GM19023 (cell line): ENCODE measurements at regions not wholly inside any gene's neighbourhood (a gene's known extent, or its start where the extent isn't known, plus 50 kb on each side); places are given as distances from the start of the nearest gene placed in this dataset.
"Not testable (repeated sequence)": the region's sequence is repeated elsewhere in the genome, so short reads cannot be mapped to it uniquely, and the experiment has no call there.

Experiments
- ATAC-seq: cut with Tn5 transposase; IDR thresholded peaks from one replicate; pipeline ENCODE4 v1.9.1; 2021; ENCODE audit warnings: mild to moderate bottlenecking, moderate library complexity; ENCODE audit not compliant: unreplicated experiment

DNA sequence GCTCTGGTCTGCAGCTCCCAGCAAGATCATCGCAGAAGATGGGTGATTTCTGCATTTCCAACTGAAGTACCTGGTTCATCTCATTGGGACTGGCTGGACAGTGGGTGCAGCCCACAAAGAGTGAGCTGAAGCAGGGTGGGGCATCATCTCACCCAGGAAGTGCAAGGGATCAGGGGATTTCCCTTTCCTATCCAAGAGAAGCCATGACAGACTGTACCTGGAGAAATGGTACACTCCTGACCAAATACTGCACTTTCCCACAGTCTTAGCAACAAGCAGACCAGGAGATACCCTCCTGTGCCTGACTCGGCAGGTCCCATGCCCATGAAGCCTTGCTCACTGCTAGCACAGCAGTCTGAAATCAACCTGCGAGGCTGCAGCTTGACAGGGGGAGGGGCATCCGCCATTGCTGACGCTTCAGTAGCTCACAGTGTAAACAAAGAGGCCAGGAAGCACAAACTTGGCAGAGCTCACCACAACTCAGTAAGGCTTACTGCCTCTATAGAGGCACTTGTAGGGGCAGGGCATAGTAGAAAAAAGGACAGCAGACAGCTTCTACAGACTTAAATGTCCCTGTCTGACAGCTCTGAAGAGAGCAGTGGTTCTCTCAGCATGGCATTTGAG is 60.5 kb downstream of the AREG start:
- ATAC-seq = not testable (repeated sequence)

GRCh38 chr4:74509363-74509762 is 64.4 kb downstream of the AREG start:
- not testable (repeated sequence) for ATAC-seq

DNA sequence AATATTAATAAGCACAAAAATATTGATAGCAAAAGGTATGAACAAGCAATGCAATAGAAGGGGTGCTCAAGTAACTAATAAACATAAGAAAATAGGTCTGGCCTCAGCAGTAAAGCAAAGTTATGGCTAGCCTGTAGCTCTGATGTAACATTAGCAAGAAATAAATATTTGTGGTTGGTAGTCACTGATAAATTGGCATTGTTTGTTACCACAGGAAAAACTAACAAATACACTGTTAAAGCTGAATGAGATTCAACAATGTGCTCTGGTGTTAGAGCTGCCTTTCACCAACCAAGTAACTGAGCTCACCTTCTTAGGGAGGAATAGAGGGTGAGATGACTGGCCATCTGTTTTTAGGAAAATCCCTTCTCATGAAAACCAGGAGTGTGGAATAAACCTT is 71.4 kb downstream of the AREG start:
- ATAC-seq = no peak

DNA sequence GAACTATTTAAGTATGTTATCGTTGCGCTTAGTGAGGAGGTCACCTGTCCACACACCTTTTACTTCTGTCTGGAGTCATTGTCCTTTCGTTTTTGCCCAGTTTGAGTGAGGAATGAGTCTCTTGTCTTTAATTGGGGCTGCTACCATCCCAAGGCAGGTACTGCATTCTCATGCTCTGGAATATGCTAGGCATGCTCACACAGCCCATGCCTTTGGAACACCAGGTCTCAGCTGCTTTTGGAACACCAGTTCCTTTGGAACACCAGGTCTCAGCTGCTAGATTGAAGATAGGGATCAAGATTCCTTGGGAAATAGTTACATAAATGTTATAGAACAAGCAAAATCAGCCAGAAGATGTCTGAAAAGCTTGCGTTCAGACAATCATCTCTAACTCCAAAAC is 73.1 kb downstream of the AREG start:
- ATAC-seq = no peak

DNA sequence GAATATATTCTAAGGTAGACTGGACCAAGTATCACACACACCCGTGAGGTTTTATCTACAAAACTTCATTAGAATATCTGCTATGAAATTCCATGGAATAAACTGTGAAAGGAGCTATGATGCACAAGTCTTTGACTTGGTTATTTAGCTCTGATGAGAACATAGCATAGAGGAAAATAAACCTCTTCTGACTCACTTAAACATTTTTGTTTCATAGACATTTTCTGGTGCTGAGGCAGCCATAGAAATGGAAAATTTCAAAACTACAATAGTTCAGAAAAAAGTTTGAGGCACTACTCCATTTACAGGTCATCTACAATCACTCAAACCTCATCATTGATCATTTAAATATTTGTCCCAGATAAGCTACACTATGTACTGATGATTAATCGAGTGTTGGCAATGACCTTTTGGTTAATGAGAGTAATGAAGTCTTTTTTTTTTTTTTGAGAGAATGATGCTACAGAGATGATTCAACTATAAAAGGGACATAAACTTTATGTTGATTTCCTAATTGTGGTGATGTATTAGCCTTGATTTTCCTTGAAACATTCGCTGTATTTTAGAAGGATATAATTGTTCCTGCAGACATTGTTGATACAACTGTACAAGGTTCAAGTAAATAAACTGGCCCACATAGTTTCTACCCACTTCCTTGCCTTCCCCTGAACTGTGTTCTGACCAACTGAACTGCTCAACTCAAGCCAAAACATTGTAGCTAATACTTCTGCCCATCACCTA is 77.5 kb downstream of the AREG start:
- no peak for ATAC-seq

DNA sequence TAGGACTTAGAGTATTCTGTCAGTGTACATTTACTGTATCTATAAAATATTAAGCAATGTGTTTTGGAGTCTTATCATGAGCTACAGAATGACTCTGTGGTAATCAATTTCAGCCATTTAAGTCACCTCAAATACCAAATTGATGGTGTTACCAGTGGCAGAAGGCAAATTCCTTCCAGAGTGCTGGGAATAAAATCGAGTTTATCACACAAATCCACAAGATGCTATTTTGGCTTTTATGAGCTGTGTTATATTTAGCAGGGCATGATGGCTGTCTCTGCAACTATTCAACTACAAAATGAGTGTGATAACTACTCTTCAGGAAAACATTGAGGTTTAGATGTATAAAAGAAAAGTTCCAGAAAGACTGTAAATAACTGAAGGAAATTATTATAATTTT is 78.2 kb downstream of the AREG start:
- ATAC-seq = no peak

GRCh38 chr4:74524985-74525384 is 80.0 kb downstream of the AREG start:
- no peak for ATAC-seq

- ATAC-seq = no peak
Measured at GRCh38 chr4:74527049-74527448, 82.1 kb downstream of the AREG start.

DNA sequence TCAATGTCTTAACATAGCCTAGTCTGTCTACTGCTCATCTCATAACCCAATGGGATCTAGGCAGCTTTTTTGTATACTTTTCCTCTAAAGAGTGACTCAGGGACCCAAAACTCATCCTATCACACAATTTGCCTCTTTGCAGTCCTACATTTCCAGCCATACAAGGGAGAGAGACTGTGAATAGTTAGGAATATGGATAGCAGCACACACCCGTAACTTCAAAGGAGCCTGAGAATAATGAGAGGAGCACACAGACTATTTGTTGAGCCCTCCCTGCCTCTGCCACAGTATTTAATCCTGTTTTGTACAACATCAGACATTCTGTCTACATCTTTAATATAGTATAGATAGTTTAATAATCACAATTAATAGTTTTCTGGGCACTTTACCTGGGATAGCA is 83.2 kb downstream of the AREG start:
- ATAC-seq = no peak

- ATAC-seq = no peak
Measured at GRCh38 chr4:74529284-74530041, 84.5 kb downstream of the AREG start.

- no peak for ATAC-seq
Measured at GRCh38 chr4:74531963-74532794, 87.2 kb downstream of the AREG start.

DNA sequence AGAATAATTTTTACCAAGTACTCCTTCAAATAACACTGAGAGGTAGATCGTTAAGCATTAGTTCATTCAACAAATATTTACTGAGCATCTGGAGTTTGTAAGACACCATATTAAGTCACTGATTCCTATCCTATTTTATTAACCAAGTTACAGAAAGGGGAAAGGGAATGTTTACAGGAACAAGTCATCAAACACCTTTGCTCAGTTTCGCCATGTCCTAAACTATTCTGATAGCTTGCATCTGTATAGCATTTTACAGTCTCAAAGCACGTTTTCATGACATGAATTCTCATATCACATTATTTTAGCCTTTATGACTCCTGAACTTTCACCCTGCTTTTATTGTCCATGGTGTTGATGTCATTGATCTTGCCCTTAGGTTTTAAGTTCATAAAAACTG is 89.2 kb downstream of the AREG start:
- no peak for ATAC-seq

DNA sequence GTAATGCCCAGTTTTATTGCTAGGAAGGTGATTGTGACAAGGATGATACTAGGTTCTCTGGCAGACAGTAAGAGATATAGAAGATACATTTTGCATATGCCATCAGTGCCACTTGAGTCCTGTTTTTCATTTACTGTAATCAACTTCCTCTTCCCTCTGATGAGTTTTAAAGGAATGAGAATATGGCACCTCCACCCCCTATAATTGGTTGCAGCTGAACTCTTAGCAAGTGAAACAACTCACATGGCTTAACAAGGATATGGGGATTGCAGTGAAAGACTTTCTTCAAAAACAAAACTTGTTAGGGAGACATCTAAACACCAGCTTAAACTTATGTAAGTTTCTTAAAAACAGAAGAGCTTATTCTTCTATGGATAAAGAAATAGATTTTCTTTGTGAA is 90.0 kb downstream of the AREG start:
- ATAC-seq = no peak

GRCh38 chr4:74535512-74535911 is 90.6 kb downstream of the AREG start:
- no peak for ATAC-seq

DNA sequence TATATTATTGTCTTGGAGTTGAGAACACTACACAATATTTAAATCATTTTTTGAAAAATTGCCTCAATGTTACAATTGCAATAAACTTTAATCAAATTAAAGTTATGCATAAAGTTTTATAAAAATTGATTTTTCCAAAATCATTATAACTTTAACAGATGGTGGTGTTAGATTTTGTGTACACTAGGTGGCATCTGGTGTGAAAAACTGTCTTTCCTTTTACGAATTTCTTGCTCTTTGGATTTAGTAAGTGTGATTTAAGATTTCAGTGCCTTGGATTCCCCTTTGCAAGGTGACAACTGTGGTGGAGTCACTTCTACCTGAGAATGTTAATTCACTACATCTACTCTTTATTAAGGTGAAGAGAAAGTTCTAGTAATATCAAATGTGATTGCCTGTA is 91.6 kb downstream of the AREG start:
- ATAC-seq = no peak

- ATAC-seq = no peak
Measured at GRCh38 chr4:74537459-74537858, 92.5 kb downstream of the AREG start.

DNA sequence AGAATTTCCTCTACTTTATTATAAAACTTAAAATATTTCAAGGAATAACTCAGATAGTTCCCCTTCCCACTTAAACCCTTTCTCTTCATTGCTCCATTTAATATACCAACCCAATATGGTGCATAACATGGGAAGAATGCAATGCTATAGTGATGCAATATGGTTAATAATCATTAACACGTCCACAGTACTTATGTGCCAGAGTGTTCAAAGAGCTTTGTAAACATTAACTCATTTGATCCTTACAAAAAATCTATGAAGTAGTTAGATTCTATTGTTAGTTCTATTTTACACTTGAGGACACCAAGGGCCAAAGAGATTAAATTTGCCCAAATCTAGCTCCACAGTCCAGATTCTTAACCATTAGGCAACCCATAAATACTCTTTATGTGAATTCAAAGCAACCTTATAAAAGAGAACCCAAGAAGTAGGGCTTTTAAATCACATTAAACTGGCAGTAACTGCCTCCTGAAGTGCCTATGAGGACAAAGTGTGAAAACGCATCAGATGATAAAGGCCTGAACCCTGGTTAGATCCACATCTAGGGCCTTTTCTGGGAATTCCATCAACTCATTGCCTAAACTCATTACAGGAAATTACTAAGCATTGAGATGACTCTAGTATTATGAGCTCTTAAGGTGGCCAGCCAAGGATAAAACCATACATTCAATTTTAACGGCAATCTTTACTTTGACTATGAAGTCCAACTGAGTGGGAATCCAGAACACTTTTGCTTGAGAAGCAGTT is 94.3 kb downstream of the AREG start:
- no peak for ATAC-seq

DNA sequence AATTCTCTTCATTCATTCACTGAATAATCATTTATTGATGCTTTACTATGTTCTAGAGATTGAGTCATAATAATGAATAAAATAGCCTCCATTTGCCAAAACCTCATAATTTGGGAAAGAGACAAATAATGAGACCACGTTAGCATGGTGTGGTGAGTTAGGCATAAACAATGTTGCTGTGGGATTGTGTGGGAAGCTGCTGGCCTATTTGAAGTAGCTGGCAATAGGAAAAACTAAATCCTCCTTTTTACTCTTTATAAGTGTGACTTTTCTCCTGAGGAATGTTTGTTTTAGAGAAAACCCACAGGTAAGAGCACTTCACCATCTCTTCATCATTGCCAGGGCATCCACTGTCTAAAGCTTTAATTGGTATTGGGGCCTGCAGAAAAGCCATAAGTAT is 95.3 kb downstream of the AREG start:
- no peak for ATAC-seq

DNA sequence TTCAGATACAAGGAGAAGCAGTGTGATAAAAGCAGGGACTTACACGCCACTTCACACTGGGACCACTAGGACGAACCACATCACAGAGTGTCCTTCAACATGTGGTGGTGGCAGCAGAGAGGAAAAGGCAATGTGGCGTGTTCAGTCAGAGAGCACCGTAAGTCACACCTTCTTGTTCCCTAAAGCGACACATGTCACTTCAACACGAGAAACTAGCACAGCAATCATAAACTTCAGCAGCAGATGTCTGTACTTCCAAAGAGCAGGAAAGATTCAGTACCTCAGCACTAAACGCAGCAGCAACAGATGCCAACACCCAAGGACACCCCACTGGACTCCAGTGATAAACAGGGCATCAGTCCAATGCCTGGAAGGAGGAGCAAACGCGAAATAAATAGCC is 96.7 kb downstream of the AREG start:
- ATAC-seq = no peak

DNA sequence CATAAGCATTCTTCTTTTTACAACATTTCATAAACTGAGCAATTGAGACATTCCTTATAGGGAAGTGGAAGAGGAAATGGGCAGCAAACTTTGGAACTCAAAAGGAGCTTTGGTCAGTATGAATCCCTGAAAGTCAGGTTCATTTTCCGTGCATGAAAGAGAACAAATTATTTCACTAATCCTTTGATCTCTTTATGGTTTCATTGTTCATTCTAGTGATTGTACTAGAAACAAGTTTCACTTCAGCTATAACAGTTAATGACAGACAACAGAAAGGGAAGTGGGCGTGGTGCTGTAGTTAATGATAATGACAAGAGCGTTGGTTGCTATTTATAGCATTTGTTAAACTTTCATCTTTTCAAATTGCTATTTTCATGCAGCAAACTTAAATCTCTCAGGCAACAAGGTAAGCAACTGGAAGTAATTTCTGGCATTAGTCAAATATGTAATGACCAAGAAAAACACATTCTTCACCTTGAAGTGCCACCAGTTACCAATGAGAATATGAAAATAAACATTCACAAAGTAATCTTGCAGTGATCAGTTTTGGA is 98.4 kb downstream of the AREG start:
- ATAC-seq = peak; percentile 80
